ENCODE measurements at regions not wholly inside any gene's neighbourhood (a gene's known extent, or its start where the extent isn't known, plus 50 kb on each side); places are given as distances from the start of the nearest gene placed in this dataset.

DNA sequence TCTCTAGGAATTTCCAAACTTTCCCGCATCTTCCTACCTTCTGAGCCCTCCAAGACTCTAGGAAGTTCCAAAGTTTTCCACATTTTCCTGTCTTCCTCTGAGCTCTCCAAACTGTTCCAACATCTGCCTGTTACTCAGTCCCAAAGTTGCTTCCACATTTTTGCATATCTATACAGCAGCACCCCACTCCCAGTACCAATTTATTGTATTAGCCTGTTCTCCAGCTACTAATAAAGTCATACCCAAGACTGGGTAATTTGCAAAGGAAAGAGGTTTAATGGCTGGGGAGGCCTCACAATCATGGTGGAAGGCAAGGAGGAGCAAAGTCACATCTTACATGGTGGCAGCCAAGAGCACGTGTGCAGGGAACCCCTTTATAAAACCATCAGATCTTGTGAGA is 82.9 kb upstream of the DSCAM start:
- no peak for DNase-seq
- no peak overlapping the region for H3K4me3 ChIP-seq
- no peaks in the 10 kb centered on the region for H3K4me1 ChIP-seq
- intact Hi-C loops (cut with DNase I; ENCODE audit: low total_unique reads): no loop called here
- no peak for TF ChIP-seq POLR2A (IDR thresholded peaks at IDR 0.05)
- TF ChIP-seq, protein P1, sequence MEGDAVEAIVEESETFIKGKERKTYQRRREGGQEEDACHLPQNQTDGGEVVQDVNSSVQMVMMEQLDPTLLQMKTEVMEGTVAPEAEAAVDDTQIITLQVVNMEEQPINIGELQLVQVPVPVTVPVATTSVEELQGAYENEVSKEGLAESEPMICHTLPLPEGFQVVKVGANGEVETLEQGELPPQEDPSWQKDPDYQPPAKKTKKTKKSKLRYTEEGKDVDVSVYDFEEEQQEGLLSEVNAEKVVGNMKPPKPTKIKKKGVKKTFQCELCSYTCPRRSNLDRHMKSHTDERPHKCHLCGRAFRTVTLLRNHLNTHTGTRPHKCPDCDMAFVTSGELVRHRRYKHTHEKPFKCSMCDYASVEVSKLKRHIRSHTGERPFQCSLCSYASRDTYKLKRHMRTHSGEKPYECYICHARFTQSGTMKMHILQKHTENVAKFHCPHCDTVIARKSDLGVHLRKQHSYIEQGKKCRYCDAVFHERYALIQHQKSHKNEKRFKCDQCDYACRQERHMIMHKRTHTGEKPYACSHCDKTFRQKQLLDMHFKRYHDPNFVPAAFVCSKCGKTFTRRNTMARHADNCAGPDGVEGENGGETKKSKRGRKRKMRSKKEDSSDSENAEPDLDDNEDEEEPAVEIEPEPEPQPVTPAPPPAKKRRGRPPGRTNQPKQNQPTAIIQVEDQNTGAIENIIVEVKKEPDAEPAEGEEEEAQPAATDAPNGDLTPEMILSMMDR (IDR thresholded peaks at IDR 0.05): no peak
- no peaks in the 10 kb centered on the region for H3K27me3 ChIP-seq
- 88 to 94% methylated on average over 2 of the region's 2 CpGs for WGBS, 2 donors
- no peak overlapping the region for H3K27ac ChIP-seq
- no peaks in the 10 kb centered on the region for H3K36me3 ChIP-seq (ENCODE audit: low read depth, missing control alignments)
- no peaks in the 10 kb centered on the region for H3K9me3 ChIP-seq

DNA sequence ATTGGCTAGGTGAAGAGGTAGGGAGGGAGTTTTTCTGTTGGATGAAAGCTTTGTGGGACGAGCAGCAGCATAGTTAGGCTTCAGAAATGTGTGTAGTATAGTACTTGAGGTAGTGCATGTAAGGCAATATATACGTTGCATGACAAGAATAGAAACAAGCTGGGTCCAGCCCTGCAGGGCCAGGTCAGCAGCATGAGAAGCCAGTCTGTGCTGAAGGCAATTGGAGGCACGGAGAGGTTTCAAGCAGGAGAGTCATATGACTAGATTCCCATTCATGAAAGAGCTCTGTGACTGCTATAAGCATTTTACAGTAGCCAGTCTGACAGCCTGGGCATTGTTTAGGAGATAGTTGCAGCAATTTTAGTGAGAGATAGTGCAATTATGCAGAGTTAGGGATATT is 84.2 kb upstream of the DSCAM start:
- WGBS, 2 donors: 72 to 85% methylated on average over 3 of the region's 3 CpGs
- TF ChIP-seq POLR2A (IDR thresholded peaks at IDR 0.05): no peak
- no peak for DNase-seq
- H3K27ac ChIP-seq: no peak overlapping the region
- no peaks in the 10 kb centered on the region for H3K36me3 ChIP-seq (ENCODE audit: low read depth, missing control alignments)
- H3K4me1 ChIP-seq: no peaks in the 10 kb centered on the region
- intact Hi-C loops (cut with DNase I; ENCODE audit: low total_unique reads): no loop called here
- H3K4me3 ChIP-seq: no peak overlapping the region
- H3K9me3 ChIP-seq: no peaks in the 10 kb centered on the region
- no peaks in the 10 kb centered on the region for H3K27me3 ChIP-seq

DNA sequence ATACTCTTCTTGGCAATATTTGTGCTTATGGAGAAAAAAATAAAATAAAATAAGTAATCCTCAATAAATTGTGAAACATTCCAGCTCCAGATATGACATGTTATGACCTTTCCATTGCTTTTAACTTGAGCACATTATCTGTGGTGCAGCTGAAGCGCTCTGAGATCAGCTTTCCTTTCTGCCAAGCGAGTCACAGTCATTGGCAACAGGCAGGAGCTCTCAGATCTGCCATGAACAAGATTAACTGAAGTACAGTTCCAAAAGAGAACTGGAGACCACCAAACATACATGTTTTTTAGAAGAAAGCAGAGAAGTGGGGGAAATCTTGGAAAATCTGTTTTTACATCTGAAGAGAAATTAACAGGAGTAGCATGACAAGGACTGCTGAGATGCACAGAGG is 89.2 kb upstream of the DSCAM start:
- no peak for DNase-seq
- H3K9me3 ChIP-seq: no peaks in the 10 kb centered on the region
- 81 to 89% methylated on average over 2 of the region's 2 CpGs for WGBS, 2 donors
- TF ChIP-seq, protein P1 (IDR thresholded peaks at IDR 0.05): no peak
- no peak for TF ChIP-seq POLR2A (IDR thresholded peaks at IDR 0.05)
- H3K4me3 ChIP-seq: no peak overlapping the region
- no peaks in the 10 kb centered on the region for H3K36me3 ChIP-seq (ENCODE audit: low read depth, missing control alignments)
- no peaks in the 10 kb centered on the region for H3K4me1 ChIP-seq
- no peaks in the 10 kb centered on the region for H3K27me3 ChIP-seq
- H3K27ac ChIP-seq: no peak overlapping the region
- intact Hi-C loops (cut with DNase I; ENCODE audit: low total_unique reads): no loop called here

DNA sequence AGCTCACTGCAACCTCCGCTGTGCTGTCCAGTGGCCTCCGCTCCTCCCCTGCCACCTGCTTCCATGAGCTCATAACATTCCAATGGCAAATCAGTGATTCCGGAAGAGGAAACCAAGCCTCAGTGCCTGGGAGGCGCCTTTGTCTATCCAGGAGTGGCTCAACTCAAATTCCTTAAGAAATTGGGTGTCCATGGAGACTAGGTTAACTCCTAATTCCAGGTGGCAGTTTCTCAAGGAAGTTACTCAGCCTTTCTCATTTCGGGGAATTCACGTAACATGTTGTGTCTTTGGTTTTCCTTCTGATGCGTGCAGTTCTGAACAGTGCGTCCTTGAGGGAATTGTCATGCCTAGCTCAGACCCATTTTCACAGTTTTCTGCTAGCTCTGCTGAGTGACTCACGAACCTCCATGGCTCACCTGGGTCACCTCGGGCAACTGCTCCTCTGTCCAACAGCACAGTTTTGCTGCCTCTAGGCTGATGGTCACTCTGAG is 89.9 kb upstream of the DSCAM start:
- H3K9me3 ChIP-seq: no peaks in the 10 kb centered on the region
- WGBS, 2 donors: 91 to 96% methylated on average over 10 of the region's 10 CpGs
- H3K27me3 ChIP-seq: no peaks in the 10 kb centered on the region
- DNase-seq: no peak
- no peak overlapping the region for H3K27ac ChIP-seq
- intact Hi-C loops (cut with DNase I; ENCODE audit: low total_unique reads): no loop called here
- no peak for TF ChIP-seq POLR2A (IDR thresholded peaks at IDR 0.05)
- TF ChIP-seq, protein P1 (IDR thresholded peaks at IDR 0.05): no peak
- H3K4me1 ChIP-seq: no peaks in the 10 kb centered on the region
- H3K4me3 ChIP-seq: no peak overlapping the region
- H3K36me3 ChIP-seq (ENCODE audit: low read depth, missing control alignments): no peaks in the 10 kb centered on the region

DNA sequence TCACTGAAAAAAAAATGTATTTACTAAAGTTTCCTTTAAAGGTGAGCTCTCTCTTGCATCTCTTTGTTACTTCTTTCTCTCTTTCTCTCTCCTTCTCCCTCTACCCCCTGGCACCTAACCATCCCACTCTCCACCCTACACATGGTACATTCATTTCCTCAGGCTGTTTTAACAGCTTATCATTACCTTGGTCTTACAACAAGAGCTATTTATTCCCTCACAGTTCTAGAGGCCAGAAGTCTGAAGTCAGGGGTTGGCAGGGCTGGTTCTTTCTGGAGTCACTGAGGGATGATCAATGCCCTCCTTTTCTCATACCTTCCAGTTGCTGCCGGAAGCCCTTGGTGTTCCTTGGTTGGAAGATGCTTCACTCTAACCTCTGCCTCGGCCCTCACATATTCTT is 91.1 kb upstream of the DSCAM start:
- no peaks in the 10 kb centered on the region for H3K4me1 ChIP-seq
- no peaks in the 10 kb centered on the region for H3K36me3 ChIP-seq (ENCODE audit: low read depth, missing control alignments)
- no peak for DNase-seq
- no peaks in the 10 kb centered on the region for H3K9me3 ChIP-seq
- no peak overlapping the region for H3K4me3 ChIP-seq
- 76 to 91% methylated on average over 2 of the region's 2 CpGs for WGBS, 2 donors
- TF ChIP-seq, protein P1 (IDR thresholded peaks at IDR 0.05): no peak
- no peak for TF ChIP-seq POLR2A (IDR thresholded peaks at IDR 0.05)
- intact Hi-C loops (cut with DNase I; ENCODE audit: low total_unique reads): no loop called here
- H3K27me3 ChIP-seq: no peaks in the 10 kb centered on the region
- H3K27ac ChIP-seq: no peak overlapping the region

Data from testis (tissue), 2 donors.